Choroid plexus epithelial cell (primary cell): ENCODE measurements at regions not wholly inside any gene's neighbourhood (a gene's known extent, or its start where the extent isn't known, plus 50 kb on each side); places are given as distances from the start of the nearest gene placed in this dataset.

Experiments used
- DNase-seq: peaks from one replicate; pipeline ENCODE4 v3.0.0-alpha.2; 2010; ENCODE audit warnings: low read depth
- H3K4me3 ChIP-seq: 2 replicates; pipeline ENCODE4 v1.5.1; 2011; ENCODE audit warnings: low read depth, mild to moderate bottlenecking, control low read depth, low read length, moderate library complexity
- CTCF ChIP-seq: conservative IDR thresholded peaks from 2 replicates; pipeline ENCODE4 v1.5.1; 2011; ENCODE audit warnings: low read depth, mild to moderate bottlenecking, control low read depth, inconsistent platforms, low read length, moderate library complexity

GRCh38 chr2:71879509-71880184 lies 268.0 kb downstream of the CYP26B1 start:
- no peak overlapping the region for H3K4me3 ChIP-seq
- DNase-seq: no peak
- no peak for TF ChIP-seq CTCF

GRCh38 chr2:71878626-71879508 lies 268.8 kb downstream of the CYP26B1 start:
- H3K4me3 ChIP-seq: no peak overlapping the region
- no peak for DNase-seq
- no peak for TF ChIP-seq CTCF

- DNase-seq: no peak
- TF ChIP-seq CTCF: no peak
- H3K4me3 ChIP-seq: no peak overlapping the region
Observed at GRCh38 chr2:71877636-71878035, 270.0 kb downstream of the CYP26B1 start.

GRCh38 chr2:71876542-71877451 lies 270.9 kb downstream of the CYP26B1 start:
- no peak for DNase-seq
- TF ChIP-seq CTCF: no peak
- H3K4me3 ChIP-seq: no peak overlapping the region

GRCh38 chr2:71872466-71873051 lies 275.1 kb downstream of the CYP26B1 start:
- no peak for DNase-seq
- no peak for TF ChIP-seq CTCF
- H3K4me3 ChIP-seq: no peak overlapping the region

GRCh38 chr2:71865391-71865965 lies 282.2 kb downstream of the CYP26B1 start:
- TF ChIP-seq CTCF: no peak
- no peak overlapping the region for H3K4me3 ChIP-seq
- DNase-seq: no peak
